Liver (tissue), 8 donors: ENCODE measurements at regions not wholly inside any gene's neighbourhood (a gene's known extent, or its start where the extent isn't known, plus 50 kb on each side); places are given as distances from the start of the nearest gene placed in this dataset.
A peak's percentile ranks its signal among the peaks of the same experiment; 100 is the strongest.
"Not testable (repeated sequence)": the region's sequence is repeated elsewhere in the genome, so short reads cannot be mapped to it uniquely, and the experiment has no call there.

Experiments used
- DNase-seq: peaks from one replicate; pipeline ENCODE4 v3.0.0-alpha.2; 2017; ENCODE audit warnings: low spot score
- H3K27ac ChIP-seq, 2 donors: one replicate each; pipeline ENCODE4 v1.7.0; 2013; ENCODE audit warnings: inconsistent platforms in 2 of 2, low read length in 2 of 2, control low read depth in 1 of 2, low read depth in 1 of 2, mild to moderate bottlenecking in 1 of 2
- H3K27me3 ChIP-seq, 4 donors: one replicate each; pipeline versions ENCODE4 v1.6.1 to v1.7.0; 2013; ENCODE audit warnings: low read length in 3 of 4, inconsistent platforms in 1 of 4, mild to moderate bottlenecking in 1 of 4, moderate library complexity in 1 of 4; ENCODE audit not compliant: control insufficient read depth in 4 of 4, insufficient read depth in 4 of 4
- H3K36me3 ChIP-seq, 4 donors: one replicate each; pipeline versions ENCODE4 v1.6.1 to v1.7.0; 2013; ENCODE audit warnings: low read length in 3 of 4, mild to moderate bottlenecking in 3 of 4, low read depth in 1 of 4, moderate library complexity in 1 of 4; ENCODE audit not compliant: control insufficient read depth in 4 of 4, insufficient read depth in 3 of 4
- H3K4me1 ChIP-seq, 4 donors: one replicate each; pipeline versions ENCODE4 v1.6.1 to v1.7.0; 2013; ENCODE audit warnings: low read length in 3 of 4, mild to moderate bottlenecking in 3 of 4, moderate library complexity in 1 of 4; ENCODE audit not compliant: control insufficient read depth in 4 of 4, insufficient read depth in 4 of 4
- H3K4me3 ChIP-seq, 3 donors: one replicate each; pipeline versions ENCODE4 v1.6.1 to v1.7.0; 2013; ENCODE audit warnings: low read length in 3 of 3, control low read depth in 1 of 3, low read depth in 1 of 3, mild to moderate bottlenecking in 1 of 3
- H3K9ac ChIP-seq, 2 donors: one replicate each; pipeline ENCODE4 v1.7.0; 2013; ENCODE audit warnings: low read length in 2 of 2, mild to moderate bottlenecking in 2 of 2, moderate library complexity in 2 of 2, control low read depth in 1 of 2, low read depth in 1 of 2
- H3K9me3 ChIP-seq, 4 donors: one replicate each; pipeline versions ENCODE4 v1.6.1 to v1.7.0; 2013; ENCODE audit warnings: low read length in 3 of 4; ENCODE audit not compliant: control insufficient read depth in 4 of 4
- FOXA1 ChIP-seq: IDR thresholded peaks from 2 replicates; pipeline ENCODE4 v1.6.1; 2016; ENCODE audit warnings: antibody characterized with exemption
- NR2F2 ChIP-seq: IDR thresholded peaks from 2 replicates; pipeline ENCODE4 v1.6.1; 2016; ENCODE audit warnings: antibody characterized with exemption
- RAD21 ChIP-seq, 2 donors: IDR thresholded peaks; 2 replicates each; pipeline ENCODE4 v1.6.1; 2016; ENCODE audit warnings: antibody characterized with exemption in 2 of 2, mild to moderate bottlenecking in 2 of 2
- RXRA ChIP-seq, 2 donors: IDR thresholded peaks; 2 replicates each; pipeline ENCODE4 v1.6.1; 2017 to 2018; ENCODE audit warnings: antibody characterized with exemption in 2 of 2, mild to moderate bottlenecking in 1 of 2
- TAF1 ChIP-seq: conservative IDR thresholded peaks from 2 replicates; pipeline ENCODE4 v1.6.1; 2016; ENCODE audit warnings: antibody characterized with exemption, mild to moderate bottlenecking
- WGBS: extraction: QIAGEN DNeasy Blood & Tissue Kit; methylation state at CpG from one replicate; pipeline ENCODE4 v1.1.7; 2013; 5-methylcytosine and 5-hydroxymethylcytosine counted together
- TF ChIP-seq, protein P1 (sequence below): IDR thresholded peaks from 2 replicates; pipeline ENCODE4 v1.6.1; 2016; ENCODE audit warnings: antibody characterized with exemption
- TF ChIP-seq, protein P2 (sequence below): IDR thresholded peaks from 2 replicates; pipeline ENCODE4 v1.6.1; 2016; ENCODE audit warnings: antibody characterized with exemption, mild to moderate bottlenecking
- TF ChIP-seq, protein P3 (sequence below): fragments of 150-350 bp; IDR thresholded peaks from 2 replicates; pipeline ENCODE4 v1.5.1; 2017; ENCODE audit warnings: improper control_type of control experiment, low read depth, low read length; ENCODE audit not compliant: missing input control
- TF ChIP-seq, protein P4 (sequence below): IDR thresholded peaks from 2 replicates; pipeline ENCODE4 v1.6.1; 2016; ENCODE audit warnings: antibody characterized with exemption
- donor health status: healthy.
- donor health status: healthy.
- donor health status: healthy.
- donor health status: healthy.
- donor health status: healthy.

DNA sequence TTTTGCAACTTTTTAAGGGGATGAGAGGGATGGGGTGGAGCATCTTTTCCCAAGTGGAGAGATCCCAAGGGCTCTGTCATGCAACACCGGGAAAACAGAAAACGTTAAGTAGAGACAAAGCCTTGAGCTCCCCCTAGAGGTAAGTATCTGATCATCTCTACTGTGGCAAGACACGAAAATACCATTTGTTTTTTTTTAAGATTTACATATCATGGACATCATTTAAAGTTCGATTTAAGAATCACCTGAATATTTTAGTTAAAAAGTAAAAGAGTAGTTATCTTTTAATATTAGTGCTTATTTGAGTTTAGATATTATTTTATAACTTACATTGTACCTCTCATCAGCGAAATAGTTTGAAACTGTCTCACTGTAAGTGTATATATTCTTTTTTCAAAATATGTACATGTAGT, 200.4 kb downstream of the LRRC70 start:
- TF ChIP-seq NR2F2: no peak
- TF ChIP-seq, protein P1, sequence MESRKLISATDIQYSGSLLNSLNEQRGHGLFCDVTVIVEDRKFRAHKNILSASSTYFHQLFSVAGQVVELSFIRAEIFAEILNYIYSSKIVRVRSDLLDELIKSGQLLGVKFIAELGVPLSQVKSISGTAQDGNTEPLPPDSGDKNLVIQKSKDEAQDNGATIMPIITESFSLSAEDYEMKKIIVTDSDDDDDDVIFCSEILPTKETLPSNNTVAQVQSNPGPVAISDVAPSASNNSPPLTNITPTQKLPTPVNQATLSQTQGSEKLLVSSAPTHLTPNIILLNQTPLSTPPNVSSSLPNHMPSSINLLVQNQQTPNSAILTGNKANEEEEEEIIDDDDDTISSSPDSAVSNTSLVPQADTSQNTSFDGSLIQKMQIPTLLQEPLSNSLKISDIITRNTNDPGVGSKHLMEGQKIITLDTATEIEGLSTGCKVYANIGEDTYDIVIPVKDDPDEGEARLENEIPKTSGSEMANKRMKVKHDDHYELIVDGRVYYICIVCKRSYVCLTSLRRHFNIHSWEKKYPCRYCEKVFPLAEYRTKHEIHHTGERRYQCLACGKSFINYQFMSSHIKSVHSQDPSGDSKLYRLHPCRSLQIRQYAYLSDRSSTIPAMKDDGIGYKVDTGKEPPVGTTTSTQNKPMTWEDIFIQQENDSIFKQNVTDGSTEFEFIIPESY: no peak
- TF ChIP-seq RAD21 (IDR thresholded peaks at IDR 0.05): peak; percentile 85 to 87
- TF ChIP-seq, protein P2, sequence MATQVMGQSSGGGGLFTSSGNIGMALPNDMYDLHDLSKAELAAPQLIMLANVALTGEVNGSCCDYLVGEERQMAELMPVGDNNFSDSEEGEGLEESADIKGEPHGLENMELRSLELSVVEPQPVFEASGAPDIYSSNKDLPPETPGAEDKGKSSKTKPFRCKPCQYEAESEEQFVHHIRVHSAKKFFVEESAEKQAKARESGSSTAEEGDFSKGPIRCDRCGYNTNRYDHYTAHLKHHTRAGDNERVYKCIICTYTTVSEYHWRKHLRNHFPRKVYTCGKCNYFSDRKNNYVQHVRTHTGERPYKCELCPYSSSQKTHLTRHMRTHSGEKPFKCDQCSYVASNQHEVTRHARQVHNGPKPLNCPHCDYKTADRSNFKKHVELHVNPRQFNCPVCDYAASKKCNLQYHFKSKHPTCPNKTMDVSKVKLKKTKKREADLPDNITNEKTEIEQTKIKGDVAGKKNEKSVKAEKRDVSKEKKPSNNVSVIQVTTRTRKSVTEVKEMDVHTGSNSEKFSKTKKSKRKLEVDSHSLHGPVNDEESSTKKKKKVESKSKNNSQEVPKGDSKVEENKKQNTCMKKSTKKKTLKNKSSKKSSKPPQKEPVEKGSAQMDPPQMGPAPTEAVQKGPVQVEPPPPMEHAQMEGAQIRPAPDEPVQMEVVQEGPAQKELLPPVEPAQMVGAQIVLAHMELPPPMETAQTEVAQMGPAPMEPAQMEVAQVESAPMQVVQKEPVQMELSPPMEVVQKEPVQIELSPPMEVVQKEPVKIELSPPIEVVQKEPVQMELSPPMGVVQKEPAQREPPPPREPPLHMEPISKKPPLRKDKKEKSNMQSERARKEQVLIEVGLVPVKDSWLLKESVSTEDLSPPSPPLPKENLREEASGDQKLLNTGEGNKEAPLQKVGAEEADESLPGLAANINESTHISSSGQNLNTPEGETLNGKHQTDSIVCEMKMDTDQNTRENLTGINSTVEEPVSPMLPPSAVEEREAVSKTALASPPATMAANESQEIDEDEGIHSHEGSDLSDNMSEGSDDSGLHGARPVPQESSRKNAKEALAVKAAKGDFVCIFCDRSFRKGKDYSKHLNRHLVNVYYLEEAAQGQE: no peak
- TF ChIP-seq FOXA1: no peak
- TF ChIP-seq, protein P3, sequence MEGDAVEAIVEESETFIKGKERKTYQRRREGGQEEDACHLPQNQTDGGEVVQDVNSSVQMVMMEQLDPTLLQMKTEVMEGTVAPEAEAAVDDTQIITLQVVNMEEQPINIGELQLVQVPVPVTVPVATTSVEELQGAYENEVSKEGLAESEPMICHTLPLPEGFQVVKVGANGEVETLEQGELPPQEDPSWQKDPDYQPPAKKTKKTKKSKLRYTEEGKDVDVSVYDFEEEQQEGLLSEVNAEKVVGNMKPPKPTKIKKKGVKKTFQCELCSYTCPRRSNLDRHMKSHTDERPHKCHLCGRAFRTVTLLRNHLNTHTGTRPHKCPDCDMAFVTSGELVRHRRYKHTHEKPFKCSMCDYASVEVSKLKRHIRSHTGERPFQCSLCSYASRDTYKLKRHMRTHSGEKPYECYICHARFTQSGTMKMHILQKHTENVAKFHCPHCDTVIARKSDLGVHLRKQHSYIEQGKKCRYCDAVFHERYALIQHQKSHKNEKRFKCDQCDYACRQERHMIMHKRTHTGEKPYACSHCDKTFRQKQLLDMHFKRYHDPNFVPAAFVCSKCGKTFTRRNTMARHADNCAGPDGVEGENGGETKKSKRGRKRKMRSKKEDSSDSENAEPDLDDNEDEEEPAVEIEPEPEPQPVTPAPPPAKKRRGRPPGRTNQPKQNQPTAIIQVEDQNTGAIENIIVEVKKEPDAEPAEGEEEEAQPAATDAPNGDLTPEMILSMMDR: peak; percentile 68
- no peaks in the 10 kb centered on the region for H3K36me3 ChIP-seq
- no peak overlapping the region for H3K9ac ChIP-seq
- H3K9me3 ChIP-seq: no peaks in the 10 kb centered on the region
- no peak for DNase-seq
- H3K27ac ChIP-seq: no peak overlapping the region
- H3K27me3 ChIP-seq: no peaks in the 10 kb centered on the region
- no peaks in the 10 kb centered on the region for H3K4me1 ChIP-seq
- H3K4me3 ChIP-seq: no peak overlapping the region
- 19% methylated on average over 5 of the region's 5 CpGs for WGBS

DNA sequence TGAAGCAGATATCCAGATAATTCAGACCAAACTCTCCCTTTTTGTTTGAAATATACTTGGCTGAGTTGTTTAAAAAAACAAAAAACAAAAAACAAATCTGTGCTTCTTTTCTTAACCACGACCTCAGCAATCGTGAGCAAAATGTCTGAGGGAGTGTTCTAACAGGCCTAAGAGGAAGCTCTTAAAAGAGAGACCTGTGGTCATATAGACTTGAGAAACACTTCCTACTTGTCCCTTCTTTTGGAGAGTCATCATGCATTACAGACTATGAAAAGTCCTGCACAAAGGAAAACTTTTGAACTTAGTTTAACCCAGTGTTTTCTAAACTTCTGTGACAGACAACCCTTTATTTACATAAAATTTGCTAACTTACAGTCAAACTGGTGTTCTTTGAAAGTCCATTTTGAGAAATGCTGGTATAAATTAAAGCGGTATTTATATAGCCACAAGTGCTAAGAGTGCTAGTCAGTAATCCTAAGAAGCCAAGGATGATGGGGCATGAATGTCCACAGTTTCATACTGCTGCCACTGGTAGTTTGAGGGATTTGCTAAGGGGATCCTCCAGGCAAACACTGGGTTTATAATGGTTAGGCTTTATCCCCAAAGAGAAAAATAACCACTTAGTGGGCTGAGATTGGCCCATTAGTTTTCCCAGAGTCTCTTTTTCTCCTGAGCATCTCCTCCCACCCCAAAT, 199.8 kb downstream of the LRRC70 start:
- no peak overlapping the region for H3K9ac ChIP-seq
- H3K9me3 ChIP-seq: no peaks in the 10 kb centered on the region
- 69% methylated on average over 3 of the region's 3 CpGs for WGBS
- no peaks in the 10 kb centered on the region for H3K36me3 ChIP-seq
- no peak overlapping the region for H3K4me3 ChIP-seq
- H3K27ac ChIP-seq: no peak overlapping the region
- DNase-seq: no peak
- H3K27me3 ChIP-seq: no peaks in the 10 kb centered on the region
- TF ChIP-seq, protein P4, sequence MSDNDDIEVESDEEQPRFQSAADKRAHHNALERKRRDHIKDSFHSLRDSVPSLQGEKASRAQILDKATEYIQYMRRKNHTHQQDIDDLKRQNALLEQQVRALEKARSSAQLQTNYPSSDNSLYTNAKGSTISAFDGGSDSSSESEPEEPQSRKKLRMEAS: no peak
- TF ChIP-seq RXRA (IDR thresholded peaks at IDR 0.05) (no peak), TAF1 (no peak), RAD21 (IDR thresholded peaks at IDR 0.05) (no peak), NR2F2 (no peak), FOXA1 (no peak)
- TF ChIP-seq, protein P1: no peak
- H3K4me1 ChIP-seq: no peaks in the 10 kb centered on the region

DNA sequence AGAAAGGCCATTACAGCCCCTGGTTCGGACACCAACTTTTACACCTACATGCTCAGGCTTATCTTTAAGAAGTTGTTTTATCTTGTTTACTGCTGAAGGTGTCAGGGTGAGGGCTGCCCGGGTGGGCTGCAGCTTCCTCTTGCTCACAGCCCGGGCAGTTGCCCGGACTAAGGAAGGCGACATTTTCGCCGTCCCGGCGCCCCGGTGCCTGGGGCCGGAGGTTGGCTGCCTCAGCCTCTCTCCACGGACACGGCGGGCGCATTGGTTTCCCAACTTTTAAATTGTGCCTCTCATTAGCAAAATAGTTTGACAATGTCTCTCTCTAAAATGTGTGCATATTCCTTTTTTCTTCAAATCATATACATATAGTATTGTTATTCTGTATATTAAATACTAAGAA, 198.5 kb downstream of the LRRC70 start:
- H3K36me3 ChIP-seq, H3K9me3 ChIP-seq, H3K9ac ChIP-seq, H3K27me3 ChIP-seq, H3K4me1 ChIP-seq, H3K4me3 ChIP-seq, DNase-seq, H3K27ac ChIP-seq: not testable (repeated sequence)
- WGBS: 88% methylated on average over 15 of the region's 15 CpGs

DNA sequence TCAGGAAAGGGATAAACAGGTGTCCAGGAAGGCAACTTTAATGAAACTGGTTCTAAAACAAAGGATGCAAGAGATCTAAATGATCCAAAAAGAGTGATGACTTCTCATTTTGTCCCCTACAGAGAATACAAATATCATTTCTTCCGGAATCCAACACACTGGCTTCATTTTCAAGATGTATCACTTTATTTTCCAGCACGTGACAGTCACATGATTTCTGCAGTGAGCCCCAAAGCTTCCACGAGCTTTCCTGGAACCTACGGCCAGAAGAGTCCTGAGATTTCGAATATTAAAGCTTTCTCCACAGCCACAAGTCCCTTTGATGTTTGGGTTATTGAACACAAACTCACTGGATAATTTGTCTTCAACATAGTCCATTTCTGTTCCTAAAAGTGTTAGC, 198.0 kb downstream of the LRRC70 start:
- DNase-seq, H3K36me3 ChIP-seq, H3K4me1 ChIP-seq, H3K4me3 ChIP-seq, H3K27ac ChIP-seq, H3K9ac ChIP-seq, H3K27me3 ChIP-seq, H3K9me3 ChIP-seq: not testable (repeated sequence)
- 85% methylated on average over 5 of the region's 5 CpGs for WGBS
